ENCODE measurements at regions not wholly inside any gene's neighbourhood (a gene's known extent, or its start where the extent isn't known, plus 50 kb on each side); places are given as distances from the start of the nearest gene placed in this dataset.

DNA sequence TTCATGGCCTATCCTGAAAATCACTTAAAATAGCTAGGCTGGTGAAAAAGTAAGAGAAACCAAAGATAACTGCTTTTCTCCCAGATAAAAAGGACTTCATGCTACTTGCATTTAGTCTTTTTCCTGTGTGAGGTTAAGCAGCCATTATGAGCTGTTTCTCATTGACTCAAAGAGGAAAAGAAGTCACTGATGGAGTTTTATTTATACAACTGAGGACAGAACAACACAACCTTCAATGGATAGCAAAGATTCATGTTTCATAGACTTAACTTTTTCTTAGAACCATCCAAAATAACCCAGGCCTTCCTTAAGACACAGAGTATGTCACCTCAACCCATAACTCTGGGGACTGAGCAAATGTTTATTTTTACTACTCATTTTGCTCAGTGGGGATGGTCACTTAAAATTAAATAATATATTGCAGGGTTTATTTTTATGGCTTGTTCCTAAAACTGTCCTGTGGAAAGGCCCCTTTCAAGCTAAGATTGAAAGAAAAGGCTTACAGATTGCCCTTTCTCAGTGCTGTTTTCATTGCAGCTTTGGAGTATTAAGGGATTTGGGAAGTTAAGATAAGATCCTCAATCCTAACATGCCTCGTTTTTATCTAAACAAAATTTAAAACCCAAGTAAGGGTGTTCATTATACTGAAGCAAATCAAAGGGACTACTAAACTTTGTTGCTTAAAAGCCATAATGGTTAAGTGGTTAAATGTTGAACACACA is 252.6 kb upstream of the MAD2L1 start:
- TF ChIP-seq CEBPB (IDR thresholded peaks at IDR 0.05) (no peak), EP300 (IDR thresholded peaks at IDR 0.05; ENCODE audit: borderline replicate concordance) (no peak), RAD21 (IDR thresholded peaks at IDR 0.05; ENCODE audit: low read depth) (no peak), USF1 (IDR thresholded peaks at IDR 0.05) (no peak), FOXM1 (IDR thresholded peaks at IDR 0.05; ENCODE audit: borderline replicate concordance, low read depth) (no peak), TCF12 (IDR thresholded peaks at IDR 0.05; ENCODE audit: low read depth) (no peak), TAF1 (IDR thresholded peaks at IDR 0.05; ENCODE audit: low read depth) (no peak), TEAD4 (IDR thresholded peaks at IDR 0.05) (no peak), CREB1 (IDR thresholded peaks at IDR 0.05; ENCODE audit: low read depth) (no peak), EGR1 (IDR thresholded peaks at IDR 0.05) (no peak), YY1 (IDR thresholded peaks at IDR 0.05; ENCODE audit: low read depth) (no peak)
- TF ChIP-seq, protein P1, sequence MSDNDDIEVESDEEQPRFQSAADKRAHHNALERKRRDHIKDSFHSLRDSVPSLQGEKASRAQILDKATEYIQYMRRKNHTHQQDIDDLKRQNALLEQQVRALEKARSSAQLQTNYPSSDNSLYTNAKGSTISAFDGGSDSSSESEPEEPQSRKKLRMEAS (IDR thresholded peaks at IDR 0.05), result no peak
- TF ChIP-seq, protein P2, sequence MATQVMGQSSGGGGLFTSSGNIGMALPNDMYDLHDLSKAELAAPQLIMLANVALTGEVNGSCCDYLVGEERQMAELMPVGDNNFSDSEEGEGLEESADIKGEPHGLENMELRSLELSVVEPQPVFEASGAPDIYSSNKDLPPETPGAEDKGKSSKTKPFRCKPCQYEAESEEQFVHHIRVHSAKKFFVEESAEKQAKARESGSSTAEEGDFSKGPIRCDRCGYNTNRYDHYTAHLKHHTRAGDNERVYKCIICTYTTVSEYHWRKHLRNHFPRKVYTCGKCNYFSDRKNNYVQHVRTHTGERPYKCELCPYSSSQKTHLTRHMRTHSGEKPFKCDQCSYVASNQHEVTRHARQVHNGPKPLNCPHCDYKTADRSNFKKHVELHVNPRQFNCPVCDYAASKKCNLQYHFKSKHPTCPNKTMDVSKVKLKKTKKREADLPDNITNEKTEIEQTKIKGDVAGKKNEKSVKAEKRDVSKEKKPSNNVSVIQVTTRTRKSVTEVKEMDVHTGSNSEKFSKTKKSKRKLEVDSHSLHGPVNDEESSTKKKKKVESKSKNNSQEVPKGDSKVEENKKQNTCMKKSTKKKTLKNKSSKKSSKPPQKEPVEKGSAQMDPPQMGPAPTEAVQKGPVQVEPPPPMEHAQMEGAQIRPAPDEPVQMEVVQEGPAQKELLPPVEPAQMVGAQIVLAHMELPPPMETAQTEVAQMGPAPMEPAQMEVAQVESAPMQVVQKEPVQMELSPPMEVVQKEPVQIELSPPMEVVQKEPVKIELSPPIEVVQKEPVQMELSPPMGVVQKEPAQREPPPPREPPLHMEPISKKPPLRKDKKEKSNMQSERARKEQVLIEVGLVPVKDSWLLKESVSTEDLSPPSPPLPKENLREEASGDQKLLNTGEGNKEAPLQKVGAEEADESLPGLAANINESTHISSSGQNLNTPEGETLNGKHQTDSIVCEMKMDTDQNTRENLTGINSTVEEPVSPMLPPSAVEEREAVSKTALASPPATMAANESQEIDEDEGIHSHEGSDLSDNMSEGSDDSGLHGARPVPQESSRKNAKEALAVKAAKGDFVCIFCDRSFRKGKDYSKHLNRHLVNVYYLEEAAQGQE (IDR thresholded peaks at IDR 0.05; ENCODE audit: low read depth), result no peak

Data from Ishikawa (cell line).